Right lobe of liver (tissue), 4 donors: ENCODE measurements at regions not wholly inside any gene's neighbourhood (a gene's known extent, or its start where the extent isn't known, plus 50 kb on each side); places are given as distances from the start of the nearest gene placed in this dataset.

Source experiments
- CTCF ChIP-seq, 4 donors: fragments of 200-600 bp in 3 of 4; fragments of 450-650 bp in 1 of 4; IDR thresholded peaks; one replicate each; pipeline versions ENCODE4 v1.5.1 to v1.8.0; 2016 to 2022; ENCODE audit warnings: antibody characterized with exemption in 4 of 4, mild to moderate bottlenecking in 2 of 4
- POLR2A ChIP-seq: fragments of 450-650 bp; IDR thresholded peaks from one replicate; pipeline ENCODE4 v1.6.1; 2017; ENCODE audit warnings: antibody characterized with exemption, mild to moderate bottlenecking
- donor health status: DM: no; HTN: no; CAD: no.
- donor health status: DM: no; HTN: no; CAD: no.
- donor health status: DM: no; HTN: yes; CAD: no.

DNA sequence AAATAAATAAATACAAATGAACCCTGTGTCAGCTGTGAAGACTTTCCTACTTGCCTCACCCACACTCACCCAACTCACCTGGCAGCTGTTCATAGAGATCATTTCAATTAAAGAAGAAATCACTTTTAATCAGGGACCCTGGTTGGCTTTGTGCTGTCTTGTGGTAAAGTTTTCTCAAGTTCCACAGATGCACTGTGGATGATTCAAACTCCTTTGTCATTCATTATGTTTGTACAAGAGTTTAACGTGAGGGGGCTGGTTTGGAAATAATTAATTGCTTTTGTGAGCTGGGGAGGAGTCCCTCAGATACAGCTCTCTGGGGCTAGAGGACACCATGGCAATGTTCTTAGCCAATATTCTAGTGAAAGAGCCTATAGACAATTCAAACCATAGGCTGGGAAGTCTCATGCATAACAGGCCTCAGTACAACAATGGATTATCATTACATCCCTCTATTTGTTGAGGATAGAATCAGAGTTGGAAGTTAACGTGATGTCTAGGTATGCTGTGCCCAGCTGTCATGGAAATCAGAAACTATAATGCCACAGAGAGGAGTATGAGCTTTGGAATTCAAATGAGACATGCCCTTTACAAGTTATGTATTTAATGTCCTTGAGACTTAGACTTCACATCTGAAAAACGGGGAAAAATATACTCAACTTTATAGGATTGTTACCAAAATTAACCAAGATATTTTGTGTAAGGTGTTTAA lies 698.5 kb downstream of the KCNA4 start:
- TF ChIP-seq CTCF (IDR thresholded peaks at IDR 0.05) (no peak), POLR2A (no peak)
